ENCODE measurements at regions not wholly inside any gene's neighbourhood (a gene's known extent, or its start where the extent isn't known, plus 50 kb on each side); places are given as distances from the start of the nearest gene placed in this dataset.

GRCh38 chr14:43200519-43200918 lies 1306.6 kb downstream of the FSCB start:
- no TSS peak for BruUV-seq (replicated peaks)
- dilution Hi-C loops (cut with MboI; ENCODE audit: extremely low pct_ligation_motif_present, low sequenced_read_pairs) (no loop called here), intact Hi-C loops (cut with micrococcal nuclease) (no loop called here)
- Histone ChIP-seq H3K79me2 (ENCODE audit: control insufficient read depth, insufficient read depth, low read length) (no peaks in the 10 kb centered on the region), H2AFZ (ENCODE audit: low read depth, low read length) (no peak overlapping the region), H3K9me3 (replicated peaks; ENCODE audit: control insufficient read depth, insufficient read depth, low read length) (no peaks in the 10 kb centered on the region), H3K27me3 (ENCODE audit: control insufficient read depth in 2 of 2, insufficient read depth in 2 of 2, low read length in 2 of 2) (no peaks in the 10 kb centered on the region), H3K4me3 (replicated peaks in 1 of 3; ENCODE audit: insufficient read depth in 1 of 3, low read depth in 1 of 3, low read length in 3 of 3) (no peak overlapping the region), H3K9ac (replicated peaks; ENCODE audit: extremely low read depth, insufficient read depth, low read length) (no peak overlapping the region), H3K9me1 (replicated peaks; ENCODE audit: control insufficient read depth, extremely low read depth, insufficient read depth, low read length) (no peaks in the 10 kb centered on the region), H3K36me3 (ENCODE audit: control insufficient read depth in 2 of 2, extremely low read depth in 1 of 2, insufficient read depth in 2 of 2, low read length in 2 of 2) (no peaks in the 10 kb centered on the region), H3K4me2 (ENCODE audit: insufficient read depth, low read length) (no peak overlapping the region), H3K4me1 (ENCODE audit: control insufficient read depth, extremely low read depth, insufficient read depth, low read length) (no peaks in the 10 kb centered on the region), H3K27ac (ENCODE audit: insufficient read depth, low read depth, low read length) (no peak overlapping the region), H4K20me1 (replicated peaks; ENCODE audit: control insufficient read depth, extremely low read depth, insufficient read depth, low read length) (no peaks in the 10 kb centered on the region)
- FAIRE-seq (no peak), DNase-seq (ENCODE audit: low read depth, low spot score) (no peak)
- TF ChIP-seq EZH2 (IDR thresholded peaks at IDR 0.05; ENCODE audit: borderline replicate concordance, low read depth, low read length, severe bottlenecking) (no peak), POLR2A (IDR thresholded peaks at IDR 0.05; ENCODE audit: low read depth, low read length) (no peak), JUN (IDR thresholded peaks at IDR 0.05; ENCODE audit: borderline replicate concordance, insufficient read depth, insufficient read length, low read depth) (no peak), CTCF (IDR thresholded peaks at IDR 0.05; ENCODE audit: extremely low read depth in 1 of 2, insufficient read depth in 1 of 2, low read depth in 1 of 2, low read length in 2 of 2) (no peak), FOS (IDR thresholded peaks at IDR 0.05; ENCODE audit: borderline replicate concordance, insufficient read depth, low read length) (no peak), POLR2AphosphoS5 (IDR thresholded peaks at IDR 0.05; ENCODE audit: insufficient read depth, low read depth, low read length) (no peak), GATA2 (IDR thresholded peaks at IDR 0.05; ENCODE audit: insufficient read depth, insufficient read length, low read depth, low read length) (no peak), MAX (IDR thresholded peaks at IDR 0.05; ENCODE audit: insufficient read depth, insufficient read length) (no peak), MYC (IDR thresholded peaks at IDR 0.05; ENCODE audit: low read depth, low read length) (no peak)
- CTCF ChIA-PET = interaction anchor here (1.1 kb wide), 1 partner anchor 9 kb away, joined by 3 read pairs; no protein-coding TSS in a partner anchor
- POLR2A ChIA-PET = no interaction called here

All from endothelial cell of umbilical vein (primary cell).